ENCODE measurements at regions not wholly inside any gene's neighbourhood (a gene's known extent, or its start where the extent isn't known, plus 50 kb on each side); places are given as distances from the start of the nearest gene placed in this dataset.
"Not testable (repeated sequence)": the region's sequence is repeated elsewhere in the genome, so short reads cannot be mapped to it uniquely, and the experiment has no call there.

DNA sequence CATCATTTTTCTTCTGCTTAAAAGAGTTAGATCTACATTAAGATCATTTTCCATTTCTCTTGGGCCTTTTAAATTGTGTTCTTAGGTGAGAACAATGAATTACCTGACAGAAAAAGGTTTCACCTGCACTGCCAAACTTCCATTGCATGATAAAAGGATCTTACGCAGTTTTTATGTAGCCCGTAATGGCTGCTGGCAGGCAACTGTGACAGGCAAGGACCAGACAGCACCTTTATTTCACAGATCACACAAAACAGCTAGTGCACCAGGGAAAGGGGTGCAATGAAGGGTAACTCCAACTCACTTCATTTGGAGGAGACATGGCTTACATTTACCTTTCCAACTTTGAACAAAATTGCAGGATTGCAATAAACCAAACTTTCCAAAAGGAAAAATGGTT lies 159.8 kb downstream of the SLITRK1 start:
- no peak for DNase-seq

DNA sequence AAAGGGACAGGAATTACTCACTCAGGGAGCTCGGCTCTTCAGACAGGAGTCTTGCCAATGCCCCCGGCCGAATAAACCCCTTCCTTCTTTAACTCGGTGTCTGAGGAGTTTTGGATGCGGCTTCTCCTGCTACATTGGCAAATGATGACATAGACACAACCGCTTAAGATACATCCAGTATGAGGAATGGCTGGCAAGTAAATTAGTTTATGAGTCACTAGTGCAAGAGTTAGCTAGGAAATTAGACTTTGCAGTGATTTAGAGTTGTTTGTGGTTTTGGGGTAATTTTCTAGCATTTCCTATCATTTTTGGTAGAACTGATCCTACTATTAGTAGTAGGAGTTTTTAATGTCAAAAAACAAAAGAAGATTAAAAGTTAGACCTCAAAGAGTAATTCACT lies 166.2 kb downstream of the SLITRK1 start:
- DNase-seq, result no peak

DNA sequence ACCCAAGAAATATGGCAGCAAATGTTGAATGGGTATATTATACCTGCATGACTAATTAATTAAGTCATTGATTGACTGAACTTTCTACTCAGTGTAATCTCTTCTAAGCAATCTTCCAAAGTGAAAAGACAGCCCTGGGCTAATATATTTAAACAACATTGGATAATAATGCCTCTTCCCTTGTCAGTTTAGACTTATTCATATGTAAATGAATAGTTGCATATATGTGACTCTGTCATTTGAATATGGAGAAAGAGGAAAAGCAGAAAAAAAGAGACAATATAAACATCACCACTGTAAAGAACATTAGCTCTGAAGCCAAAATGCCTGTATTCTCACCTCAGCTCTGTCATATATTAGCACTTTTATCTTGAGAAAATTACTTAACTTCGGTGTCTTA lies 168.0 kb downstream of the SLITRK1 start:
- no peak for DNase-seq

DNA sequence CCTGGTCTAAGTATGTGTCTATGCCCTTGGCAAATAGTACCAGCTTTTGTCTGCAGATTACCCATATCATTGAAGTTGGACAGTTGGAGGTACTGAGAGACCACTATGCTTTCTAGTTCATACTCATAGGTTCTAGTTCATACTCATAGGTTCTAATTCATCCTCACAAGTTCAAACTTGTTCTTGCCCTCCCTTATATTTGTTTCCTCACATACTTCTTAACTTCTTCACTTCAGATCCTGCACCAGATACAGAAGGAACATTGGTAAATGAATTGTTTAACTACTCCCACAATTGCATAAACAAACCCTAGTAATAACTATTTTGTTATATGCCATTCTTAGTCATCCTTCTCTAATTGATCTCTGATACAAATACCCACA lies 172.2 kb downstream of the SLITRK1 start:
- DNase-seq, result no peak

DNA sequence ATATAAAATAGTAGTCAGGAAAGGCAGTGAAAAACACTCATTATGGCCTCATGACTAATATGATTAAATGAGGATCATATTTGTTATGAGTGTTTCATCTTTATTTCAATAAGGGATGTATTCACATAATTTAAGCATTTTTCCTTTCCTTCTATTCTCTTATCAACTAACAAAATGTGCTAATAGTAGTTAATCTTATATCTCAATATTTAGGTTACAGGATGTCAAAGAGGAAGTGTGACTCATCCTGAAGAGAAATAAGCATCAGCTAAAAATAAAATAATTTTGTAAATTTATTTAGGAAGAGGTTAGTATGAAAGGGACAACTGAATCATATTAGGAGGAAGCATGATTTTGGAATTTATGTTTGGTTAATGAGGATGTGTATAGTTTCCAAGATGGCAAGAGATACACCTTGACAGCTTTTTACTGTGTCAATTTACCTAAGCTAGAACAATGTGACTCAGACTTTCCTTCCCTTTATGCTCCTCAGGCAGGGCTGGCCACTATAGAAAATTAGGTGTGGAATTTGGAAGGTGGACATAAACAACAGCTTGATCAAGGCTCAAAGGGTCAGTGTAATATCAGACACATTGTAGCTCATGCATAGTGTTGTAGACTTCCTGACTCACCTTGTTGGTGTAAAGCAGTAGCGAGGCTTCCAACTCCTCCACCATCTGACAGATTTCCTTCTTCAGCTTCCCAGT lies 172.7 kb downstream of the SLITRK1 start:
- DNase-seq, result no peak

DNA sequence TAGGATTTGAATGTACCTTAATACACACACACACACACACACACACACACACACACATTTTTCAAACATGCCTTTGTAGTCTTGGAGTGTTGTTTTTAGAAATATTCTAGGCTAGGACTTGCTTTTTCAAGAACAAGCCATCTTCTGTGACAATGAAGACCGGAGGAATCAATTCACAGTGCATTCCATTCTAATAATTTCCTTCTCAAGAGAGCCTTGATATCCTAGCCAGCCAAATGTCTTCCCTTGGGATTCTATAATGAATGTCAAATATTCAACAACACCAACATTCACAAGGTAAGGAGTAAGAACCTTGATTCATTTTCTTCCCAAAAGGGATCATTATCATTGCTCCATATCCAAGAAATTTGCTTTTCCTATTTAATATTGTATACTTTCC lies 180.3 kb downstream of the SLITRK1 start:
- DNase-seq, result no peak

DNA sequence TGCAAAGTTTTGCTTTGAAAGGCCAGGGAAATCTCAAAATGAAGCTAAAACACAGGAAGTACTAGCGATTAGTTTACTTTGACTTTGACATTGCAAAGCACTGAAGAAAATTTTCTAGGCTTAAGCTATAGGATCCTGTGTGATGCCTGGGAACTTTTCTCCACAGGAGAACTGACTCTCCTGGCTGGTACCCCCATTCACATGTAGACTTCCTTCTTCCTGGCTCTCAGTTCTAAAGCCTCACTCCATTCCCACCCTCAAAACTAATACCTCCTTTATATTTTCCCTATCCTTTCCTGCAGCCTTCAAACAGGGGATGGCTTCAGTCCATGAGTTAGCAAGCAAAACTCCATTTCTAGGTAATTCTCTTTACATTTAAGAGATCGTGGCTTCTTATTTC lies 189.5 kb downstream of the SLITRK1 start:
- DNase-seq, result no peak

DNA sequence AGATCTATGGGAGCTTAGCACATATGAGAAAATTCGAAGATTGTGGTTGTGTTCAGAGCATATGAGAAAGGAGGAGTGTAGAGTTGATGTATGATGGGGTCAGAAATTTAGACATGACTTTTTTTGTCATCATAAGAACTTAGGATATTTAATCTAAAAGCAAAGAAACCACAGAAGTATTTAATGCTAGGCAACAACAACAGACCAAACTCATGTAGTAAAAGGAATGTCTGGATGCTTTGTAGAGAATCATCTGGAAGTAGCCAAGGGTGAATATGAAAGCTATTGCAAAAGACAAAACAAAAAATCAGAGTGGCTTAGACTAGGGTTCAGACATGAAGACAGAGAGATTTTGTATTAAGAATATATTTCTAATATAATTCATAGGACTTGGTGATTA lies 190.3 kb downstream of the SLITRK1 start:
- DNase-seq, result no peak

DNA sequence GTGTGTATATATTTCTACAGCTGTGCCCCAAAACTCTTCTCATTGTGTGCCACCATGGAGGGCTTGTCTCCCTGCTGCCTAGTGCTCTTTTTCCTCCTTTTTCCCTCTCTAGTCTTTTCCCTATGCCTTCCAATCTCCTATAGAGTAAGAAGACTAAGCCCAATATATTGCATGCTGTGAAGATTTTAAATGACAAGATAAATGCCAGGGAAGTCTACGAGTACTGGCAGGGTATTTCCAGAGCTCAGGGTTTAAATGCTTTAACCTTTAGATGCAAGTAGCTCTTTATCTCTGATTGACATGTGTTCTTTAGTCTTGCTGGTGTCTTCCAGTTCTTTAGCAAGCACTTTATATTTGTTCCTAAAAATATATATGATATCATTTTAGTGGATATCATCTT lies 200.7 kb downstream of the SLITRK1 start:
- DNase-seq, result no peak

DNA sequence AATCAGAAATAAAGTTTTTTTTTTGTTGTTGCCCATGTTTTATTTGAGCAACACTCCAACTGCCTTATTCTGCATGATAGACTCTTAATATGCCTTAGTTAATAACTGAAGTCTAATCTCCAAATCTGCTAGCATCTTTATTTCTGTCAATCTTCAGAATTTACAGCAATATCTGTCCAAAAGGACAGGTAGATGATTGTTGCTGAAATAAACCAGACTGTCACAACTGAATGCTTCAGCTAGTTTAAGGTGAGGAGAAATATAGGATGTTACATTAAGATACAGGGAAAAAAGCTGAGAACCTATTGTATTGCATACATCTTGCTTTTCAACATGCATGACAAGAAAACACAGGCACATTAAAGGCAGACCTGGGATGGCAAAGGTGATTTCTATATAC lies 204.3 kb downstream of the SLITRK1 start:
- no peak for DNase-seq

DNA sequence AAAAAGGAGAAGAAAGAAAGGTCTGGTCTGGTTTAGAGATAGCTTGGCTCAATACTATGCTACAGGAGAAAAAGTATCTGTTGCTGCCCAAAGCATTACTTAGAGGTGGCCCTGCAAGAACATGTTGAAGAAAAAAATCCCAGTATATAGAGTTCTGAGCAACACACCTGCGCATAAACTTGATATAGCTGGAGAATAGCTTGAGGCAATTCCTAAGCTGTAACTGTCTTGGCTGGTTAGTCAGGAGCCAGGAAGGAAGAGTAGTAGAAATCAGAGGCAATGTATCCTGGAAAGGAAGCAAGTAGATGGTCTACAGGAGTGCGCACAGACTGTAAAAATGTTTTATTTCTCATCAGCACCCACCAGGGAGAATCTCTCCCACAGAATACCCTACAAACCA lies 209.7 kb downstream of the SLITRK1 start:
- DNase-seq, result no peak

DNA sequence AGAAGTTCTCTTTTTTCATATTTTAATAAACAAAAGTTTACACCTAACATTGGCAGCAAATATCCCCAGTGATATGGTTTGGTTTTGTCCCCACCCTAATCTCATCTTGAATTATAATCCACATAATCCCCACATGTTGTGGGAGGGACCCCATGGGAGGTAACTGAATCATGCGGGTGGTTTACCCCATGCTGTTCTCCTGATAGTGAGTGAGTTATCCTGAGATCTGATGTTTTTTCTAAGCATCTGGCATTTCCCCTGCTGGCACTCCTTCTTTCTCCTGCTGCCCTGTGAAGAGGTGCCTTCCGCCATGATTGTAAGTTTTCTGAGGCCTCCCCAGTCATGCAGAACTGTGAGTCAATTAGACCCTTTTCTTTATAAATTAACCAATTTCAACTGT lies 214.7 kb downstream of the SLITRK1 start:
- DNase-seq, result no peak

DNA sequence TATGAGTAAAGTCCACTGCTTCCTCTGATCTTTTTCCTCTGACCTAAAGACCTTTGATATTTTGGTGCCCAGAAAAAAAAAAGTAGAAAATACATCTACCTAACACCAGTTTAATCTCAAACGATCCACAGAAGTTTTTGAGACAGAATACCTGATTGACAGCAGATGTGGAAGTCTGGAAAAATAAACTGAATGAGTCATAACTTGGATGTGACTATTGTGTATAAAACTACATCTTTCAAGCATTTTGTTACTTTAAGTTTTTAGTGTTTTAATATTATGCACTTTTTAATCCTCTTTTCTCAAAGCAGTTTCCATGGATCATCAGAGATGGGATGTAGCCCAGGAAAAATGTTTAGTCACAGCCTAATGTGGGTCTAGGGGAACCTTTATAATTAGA lies 216.1 kb downstream of the SLITRK1 start:
- DNase-seq, result no peak

DNA sequence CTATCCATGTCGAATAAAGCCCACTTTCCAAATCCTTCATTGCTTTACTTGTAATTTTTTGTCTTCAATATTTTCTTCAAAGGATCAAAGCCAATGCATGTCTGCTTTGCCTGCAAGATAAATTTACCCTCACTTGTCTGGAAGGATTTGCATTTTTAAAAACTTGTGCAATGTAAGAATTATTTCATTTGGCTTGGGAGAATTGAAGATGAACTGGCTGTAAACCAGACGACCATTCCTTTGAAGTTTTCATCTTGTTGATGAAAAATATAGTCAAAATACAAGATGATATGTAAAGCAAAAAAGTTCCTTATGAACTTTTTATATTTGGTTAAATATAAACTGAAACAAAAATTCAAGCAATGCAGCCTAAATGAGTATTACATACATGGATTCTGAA lies 225.0 kb downstream of the SLITRK1 start:
- no peak for DNase-seq

DNA sequence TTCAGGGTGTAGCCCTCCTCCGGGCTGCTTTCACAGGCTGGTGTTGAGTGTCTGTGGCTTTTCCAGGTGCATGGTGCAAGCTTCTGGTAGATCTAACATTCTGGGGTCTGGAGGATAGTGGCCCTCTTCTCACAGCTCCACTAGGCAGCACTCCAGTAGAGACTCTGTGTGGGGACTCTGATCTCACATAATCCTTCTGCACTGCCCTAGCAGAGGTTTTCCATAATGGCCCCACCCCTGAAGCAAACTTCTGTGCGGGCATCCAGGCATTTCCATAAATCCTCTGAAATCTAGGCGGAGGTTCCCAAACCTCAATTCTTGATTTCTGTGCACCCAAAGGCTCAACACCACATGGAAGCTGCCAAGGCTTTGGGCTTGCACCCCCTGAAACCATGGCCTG lies 239.7 kb downstream of the SLITRK1 start:
- not testable (repeated sequence) for DNase-seq

DNA sequence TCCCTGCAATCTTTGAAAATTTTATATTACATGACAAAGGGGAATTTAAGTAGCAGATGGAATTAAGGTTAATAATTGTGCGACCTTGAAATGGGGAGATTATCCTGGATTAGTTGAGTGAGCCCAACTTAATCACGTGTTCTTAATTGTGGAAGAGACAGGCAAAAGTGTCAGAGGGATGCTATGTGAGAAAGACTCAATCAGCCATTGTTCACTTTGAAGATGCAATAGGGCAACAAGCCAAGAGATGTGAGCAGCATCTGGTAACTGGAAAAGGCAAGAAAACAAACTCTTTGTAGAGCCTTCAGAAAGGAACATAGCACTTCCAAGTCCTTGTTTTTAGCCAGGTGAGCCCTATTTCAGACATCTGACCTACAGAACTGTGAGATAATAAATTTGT lies 247.7 kb downstream of the SLITRK1 start:
- no peak for DNase-seq

DNA sequence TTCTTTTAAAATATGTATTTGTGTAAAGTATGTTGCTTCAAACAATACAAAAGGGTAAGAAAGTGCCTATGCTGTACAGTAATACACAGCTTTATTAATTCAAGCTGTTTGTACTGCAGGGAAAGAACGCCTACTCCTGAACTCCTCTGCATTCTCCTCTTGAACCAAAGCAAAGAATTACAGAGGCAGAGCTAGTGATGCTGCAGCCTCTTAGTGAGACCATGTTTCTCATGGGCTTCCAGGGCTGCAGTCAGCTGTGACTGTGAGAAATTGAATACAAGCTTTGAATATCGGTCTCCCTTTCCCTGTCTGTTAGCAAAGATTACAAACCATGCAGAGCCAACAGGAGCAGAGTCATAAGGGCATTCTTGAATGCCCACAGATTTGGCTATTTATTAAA lies 248.5 kb downstream of the SLITRK1 start:
- no peak for DNase-seq

DNA sequence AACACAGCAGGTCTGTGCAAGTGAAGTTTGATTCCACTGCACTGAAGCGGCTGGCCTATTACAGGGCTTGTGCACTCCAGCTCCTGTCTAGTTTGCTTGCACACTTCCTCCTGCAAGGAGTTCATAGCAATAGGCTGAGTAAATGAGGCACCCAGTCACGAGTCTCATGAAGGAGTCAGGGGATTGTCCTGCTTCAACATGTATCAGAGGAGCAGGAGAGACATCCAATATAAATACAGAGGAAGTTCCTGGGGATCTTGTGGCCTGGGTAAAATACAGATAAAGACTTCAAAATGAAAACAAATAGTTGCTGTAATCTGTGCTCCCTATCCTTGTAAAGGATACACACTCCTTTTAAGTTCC lies 259.9 kb downstream of the SLITRK1 start:
- DNase-seq, result no peak

DNA sequence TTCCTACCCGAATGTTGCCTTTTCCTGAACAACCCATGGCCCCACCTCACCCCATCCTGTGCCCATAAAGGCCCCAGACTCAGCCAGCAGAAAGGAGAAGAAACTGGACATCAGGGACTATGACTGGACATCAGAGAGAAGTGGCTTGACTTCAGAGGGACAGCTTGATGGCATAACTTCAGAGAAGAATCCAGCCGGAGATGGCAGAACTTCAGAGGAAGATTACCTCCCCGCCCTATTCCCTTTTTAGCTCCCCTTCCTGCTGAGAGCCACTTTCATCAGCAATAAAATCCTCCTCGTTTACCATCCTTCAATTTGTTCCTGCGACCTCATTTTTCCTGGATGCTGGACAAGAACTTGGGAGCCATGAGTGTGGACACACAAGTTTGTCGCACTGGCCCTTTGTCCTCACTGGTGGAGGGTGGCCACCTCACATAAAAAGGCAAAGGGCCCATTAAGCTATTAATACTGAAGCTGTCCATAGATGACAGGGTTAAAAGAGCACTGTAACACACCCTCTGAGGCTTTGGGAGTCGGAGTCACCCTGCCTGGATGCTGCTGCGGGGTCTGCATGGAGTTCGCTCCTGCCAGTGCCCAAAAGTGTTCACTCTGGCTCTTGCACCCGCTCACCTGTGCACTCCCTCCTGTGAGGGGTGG lies 260.4 kb downstream of the SLITRK1 start:
- no peak for DNase-seq

DNA sequence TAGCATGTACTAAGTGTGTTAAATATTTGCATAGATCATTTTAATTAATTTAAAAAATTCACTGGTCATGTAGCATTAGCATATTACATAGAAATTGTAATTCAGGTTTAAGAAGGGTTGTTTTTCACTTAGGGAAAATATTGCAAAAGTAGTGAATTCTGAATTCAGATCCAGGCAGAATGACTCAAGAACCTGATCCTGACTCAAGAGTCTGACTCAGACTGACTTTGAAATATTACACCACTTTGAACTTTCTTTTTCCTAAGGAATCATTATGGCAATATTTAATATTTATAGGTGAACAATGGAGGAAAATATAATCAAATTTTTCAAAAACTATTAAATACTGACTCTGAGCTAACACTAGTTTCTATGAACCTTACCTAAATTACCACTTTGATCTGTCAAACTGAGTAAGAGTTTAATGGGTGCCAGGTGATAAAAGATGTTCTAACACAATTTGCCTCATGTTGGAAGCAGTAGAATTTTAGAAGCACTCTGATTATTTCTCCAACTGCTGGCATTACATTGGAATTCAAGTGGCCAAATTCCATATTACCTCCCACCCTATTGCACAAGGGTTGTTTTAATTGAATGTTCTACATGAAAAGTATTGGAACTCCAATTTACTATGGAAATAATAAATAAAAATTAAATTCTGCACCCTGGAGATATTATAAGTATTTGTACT lies 261.6 kb downstream of the SLITRK1 start:
- no peak for DNase-seq

DNA sequence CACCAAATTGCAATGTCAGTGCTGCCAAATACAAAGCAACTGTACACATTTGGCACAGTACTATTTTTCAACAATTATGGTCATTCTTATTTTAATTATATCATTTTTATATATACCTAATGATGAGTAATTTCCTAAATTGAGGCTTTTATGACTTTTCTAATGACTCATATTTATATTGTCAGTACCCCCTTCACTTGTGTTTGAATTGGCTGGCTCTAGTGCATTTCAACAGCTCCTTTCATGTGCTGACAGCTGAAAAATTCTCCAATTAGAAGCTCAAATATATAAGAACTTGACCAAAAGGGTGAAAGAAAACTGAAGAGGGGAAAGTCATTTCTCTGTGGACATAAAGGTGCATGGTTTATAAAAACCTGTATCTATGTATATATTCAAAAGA lies 263.3 kb downstream of the SLITRK1 start:
- no peak for DNase-seq

DNA sequence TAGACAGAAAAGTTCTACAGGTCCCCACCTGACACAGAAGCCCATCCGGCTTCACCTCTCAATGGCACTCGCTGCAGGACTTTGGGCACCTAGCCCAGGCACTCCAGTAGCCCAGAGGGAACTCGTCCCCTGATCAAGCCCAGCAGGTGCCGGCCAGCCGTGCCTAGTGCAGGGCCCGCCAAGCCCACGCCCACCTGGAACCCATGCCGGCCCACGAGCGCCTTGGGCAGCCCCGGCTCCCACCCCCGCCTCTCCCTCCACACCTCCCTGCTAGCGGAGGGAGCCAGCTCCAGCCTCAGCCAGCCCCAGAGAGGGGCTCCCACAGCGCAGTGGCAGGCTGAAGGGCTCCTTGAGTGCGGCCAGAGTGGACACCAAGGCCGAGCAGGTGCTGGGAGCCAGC lies 268.8 kb downstream of the SLITRK1 start:
- DNase-seq, result no peak

DNA sequence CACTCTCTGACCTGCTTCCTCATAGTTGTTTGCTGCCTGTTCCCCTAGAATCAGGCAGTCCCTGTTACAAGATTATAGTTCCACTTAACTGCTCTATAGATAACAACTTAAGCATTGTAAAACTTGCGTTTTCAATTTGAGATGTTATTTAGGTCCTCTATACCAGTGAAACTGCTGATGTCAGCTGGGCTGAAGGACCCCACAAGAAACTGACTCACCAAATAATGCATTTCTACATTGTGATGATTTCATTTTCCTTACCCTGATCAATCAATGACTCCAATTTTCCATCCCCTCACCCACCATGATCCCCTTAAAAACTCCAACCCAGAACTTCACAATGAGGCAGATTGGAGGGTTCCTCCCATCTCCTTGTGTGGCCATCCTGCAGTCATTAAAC lies 280.7 kb downstream of the SLITRK1 start:
- no peak for DNase-seq

DNA sequence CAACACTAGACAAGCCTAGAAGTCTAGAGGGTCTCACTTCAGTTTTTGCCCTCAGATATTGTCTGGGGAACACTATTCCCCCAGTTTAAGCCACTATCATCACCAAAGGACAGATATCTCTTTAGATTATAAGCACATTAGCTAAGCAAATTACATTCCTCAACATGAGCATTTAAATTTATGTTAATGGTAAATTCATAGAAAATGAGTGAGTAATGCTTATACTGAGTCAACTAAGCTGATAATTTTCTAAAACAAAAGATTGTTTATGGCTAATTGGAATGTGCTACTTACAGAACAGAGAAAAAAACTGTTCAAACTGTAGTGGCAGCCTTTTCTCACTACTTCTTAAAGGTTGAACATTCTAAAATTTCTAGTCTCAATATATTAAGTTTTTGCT lies 290.2 kb downstream of the SLITRK1 start:
- DNase-seq, result no peak

DNA sequence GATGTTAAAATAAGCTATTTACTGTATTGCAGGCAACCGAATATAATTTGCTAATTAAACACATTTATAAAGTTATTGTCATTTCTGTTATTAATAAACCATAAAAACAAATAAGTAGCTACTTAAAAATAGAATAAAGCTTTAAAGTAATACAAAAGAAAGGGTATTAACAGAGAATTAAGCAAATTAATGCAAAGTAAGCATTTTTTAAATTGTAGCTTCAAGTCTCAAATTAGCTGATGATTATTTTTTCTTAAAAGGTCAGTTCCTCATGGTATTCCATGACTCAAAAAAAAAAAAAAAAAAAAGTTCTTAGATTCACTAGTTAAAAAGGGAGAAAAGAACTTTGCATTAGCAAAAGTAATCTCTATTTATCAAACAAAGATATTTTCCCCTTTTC lies 292.5 kb downstream of the SLITRK1 start:
- DNase-seq, result no peak
